Adrenal gland (tissue), 9 donors: ENCODE measurements at regions not wholly inside any gene's neighbourhood (a gene's known extent, or its start where the extent isn't known, plus 50 kb on each side); places are given as distances from the start of the nearest gene placed in this dataset.
A peak's percentile ranks its signal among the peaks of the same experiment; 100 is the strongest.

Experiments used
- DNase-seq, 7 donors: peaks; one replicate each; pipeline ENCODE4 v3.0.0-alpha.2; 2019 to 2020
- H3K27ac ChIP-seq, 5 donors: fragments of 200-600 bp; sonication (generic) in 4 of 5; 1 replicate in 3 of 5; 2 replicates in 2 of 5; pipeline versions ENCODE4 v1.5.1 to v1.8.0; 2016 to 2020; ENCODE audit warnings: mild to moderate bottlenecking in 1 of 5
- H3K27me3 ChIP-seq: fragments of 200-600 bp; 2 replicates; pipeline ENCODE4 v1.8.0; 2021
- H3K36me3 ChIP-seq, 2 donors: fragments of 200-600 bp; replicated peaks in 1 of 2; 1 replicate in 1 of 2; 2 replicates in 1 of 2; pipeline versions ENCODE4 v1.5.1 to v1.8.0; 2018 to 2022
- H3K4me1 ChIP-seq, 2 donors: fragments of 200-600 bp; replicated peaks in 1 of 2; 1 replicate in 1 of 2; 2 replicates in 1 of 2; pipeline versions ENCODE4 v1.5.1 to v1.8.0; 2018 to 2021
- H3K4me3 ChIP-seq, 4 donors: fragments of 200-600 bp; sonication (generic) in 3 of 4; one replicate each; pipeline ENCODE4 v1.5.1; 2016 to 2018
- H3K9me3 ChIP-seq, 3 donors: fragments of 200-600 bp; sonication (generic) in 1 of 3; replicated peaks in 1 of 3; 1 replicate in 2 of 3; 2 replicates in 1 of 3; pipeline versions ENCODE4 v1.5.1 to v1.8.0; 2016 to 2021
- POLR2A ChIP-seq, 2 donors: fragments of 450-650 bp; IDR thresholded peaks; one replicate each; pipeline ENCODE4 v1.6.1; 2017; ENCODE audit warnings: antibody characterized with exemption in 2 of 2, mild to moderate bottlenecking in 2 of 2, moderate library complexity in 1 of 2
- WGBS, 4 donors: extraction: QIAGEN DNeasy Blood & Tissue Kit in 2 of 4; methylation state at CpG; one replicate each; pipeline versions ENCODE4 v1.1.5 to v1.1.7; 2013 to 2017; 5-methylcytosine and 5-hydroxymethylcytosine counted together
- intact Hi-C, 2 donors: fragments of 100-400 bp; cut with DNase I; formaldehyde crosslinking; loops; one replicate each; pipeline versions ENCODE4 v1.14.1 to v1.15.0; 2022 to 2023
- TF ChIP-seq, protein P1 (sequence below), 6 experiments: fragments of 450-650 bp in 4 of 6; fragments of 200-600 bp in 2 of 6; sonication (generic) in 1 of 6; IDR thresholded peaks; 1 replicate in 5 of 6; 2 replicates in 1 of 6; pipeline versions ENCODE4 v1.5.1 to v1.8.0; 2016 to 2021; ENCODE audit warnings: antibody characterized with exemption in 6 of 6, mild to moderate bottlenecking in 2 of 6, moderate library complexity in 1 of 6
- donor health status: healthy with polysubstance abuse.
- donor health status: Bipolar disorder and iron deficiency.
- donor health status: DM: yes; HTN: yes; CAD: no.
- donor health status: DM: no; HTN: no; CAD: no.
- donor health status: DM: no; HTN: no; CAD: no.

DNA sequence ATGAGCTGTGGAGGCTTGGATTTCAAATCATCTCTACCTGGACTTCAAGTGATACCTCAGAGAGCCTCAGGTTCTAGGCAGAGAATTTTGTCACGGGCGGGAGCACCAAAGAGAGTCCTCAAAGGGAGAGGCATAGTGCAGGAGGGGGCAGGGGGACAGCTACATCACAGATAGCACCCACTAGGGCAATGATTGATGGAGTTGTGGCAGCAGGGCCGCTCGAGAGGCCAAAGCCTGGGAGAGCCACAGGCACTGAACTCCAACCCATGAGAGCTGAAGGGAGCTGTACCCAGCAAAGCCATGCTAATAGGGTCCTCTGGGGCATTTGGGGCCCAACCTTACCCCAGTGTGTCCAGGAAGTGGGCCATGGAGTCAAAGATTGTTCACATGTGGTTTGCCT, 232.0 kb upstream of the PCDH15 start:
- no peak overlapping the region for H3K27ac ChIP-seq
- no peak overlapping the region for H3K4me3 ChIP-seq
- WGBS, 4 donors: 84 to 100% (median 98%) methylated on average over 4 of the region's 4 CpGs
- no peak for TF ChIP-seq POLR2A (IDR thresholded peaks at IDR 0.05)
- TF ChIP-seq, protein P1, sequence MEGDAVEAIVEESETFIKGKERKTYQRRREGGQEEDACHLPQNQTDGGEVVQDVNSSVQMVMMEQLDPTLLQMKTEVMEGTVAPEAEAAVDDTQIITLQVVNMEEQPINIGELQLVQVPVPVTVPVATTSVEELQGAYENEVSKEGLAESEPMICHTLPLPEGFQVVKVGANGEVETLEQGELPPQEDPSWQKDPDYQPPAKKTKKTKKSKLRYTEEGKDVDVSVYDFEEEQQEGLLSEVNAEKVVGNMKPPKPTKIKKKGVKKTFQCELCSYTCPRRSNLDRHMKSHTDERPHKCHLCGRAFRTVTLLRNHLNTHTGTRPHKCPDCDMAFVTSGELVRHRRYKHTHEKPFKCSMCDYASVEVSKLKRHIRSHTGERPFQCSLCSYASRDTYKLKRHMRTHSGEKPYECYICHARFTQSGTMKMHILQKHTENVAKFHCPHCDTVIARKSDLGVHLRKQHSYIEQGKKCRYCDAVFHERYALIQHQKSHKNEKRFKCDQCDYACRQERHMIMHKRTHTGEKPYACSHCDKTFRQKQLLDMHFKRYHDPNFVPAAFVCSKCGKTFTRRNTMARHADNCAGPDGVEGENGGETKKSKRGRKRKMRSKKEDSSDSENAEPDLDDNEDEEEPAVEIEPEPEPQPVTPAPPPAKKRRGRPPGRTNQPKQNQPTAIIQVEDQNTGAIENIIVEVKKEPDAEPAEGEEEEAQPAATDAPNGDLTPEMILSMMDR (IDR thresholded peaks at IDR 0.05): no peak
- H3K4me1 ChIP-seq: no peaks in the 10 kb centered on the region
- no peaks in the 10 kb centered on the region for H3K27me3 ChIP-seq
- no peak for DNase-seq
- intact Hi-C loops: no loop called here
- H3K9me3 ChIP-seq: no peaks in the 10 kb centered on the region
- H3K36me3 ChIP-seq: no peaks in the 10 kb centered on the region

DNA sequence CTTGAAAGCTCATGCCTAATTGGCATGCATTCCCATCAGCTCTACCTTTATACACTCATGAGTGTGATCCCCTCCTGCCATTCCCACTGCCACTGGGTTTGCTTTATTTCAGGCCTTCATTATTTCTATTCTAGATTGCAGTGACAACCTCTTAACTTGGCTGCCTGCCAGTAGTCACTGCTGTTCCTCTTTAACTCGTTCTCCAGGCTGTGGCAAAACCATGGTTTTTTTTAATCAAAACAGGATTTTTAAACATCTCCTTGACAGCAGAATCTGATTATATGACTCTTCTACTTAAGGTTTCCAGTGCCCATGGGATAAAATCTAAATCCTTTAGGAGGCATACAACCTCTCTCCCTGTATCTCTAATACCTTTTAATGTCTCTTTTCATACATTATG, 223.7 kb upstream of the PCDH15 start:
- H3K27ac ChIP-seq: no peak overlapping the region
- 0% methylated on average over 1 of the region's 1 CpG for WGBS, 4 donors
- no peaks in the 10 kb centered on the region for H3K9me3 ChIP-seq
- no peak for TF ChIP-seq POLR2A (IDR thresholded peaks at IDR 0.05)
- TF ChIP-seq, protein P1 (IDR thresholded peaks at IDR 0.05): no peak
- no peak overlapping the region for H3K4me3 ChIP-seq
- no peaks in the 10 kb centered on the region for H3K36me3 ChIP-seq
- intact Hi-C loops: no loop called here
- H3K4me1 ChIP-seq: no peaks in the 10 kb centered on the region
- peak in 6 of 7 donors; percentile 24 to 58 (median 31) for DNase-seq
- H3K27me3 ChIP-seq: no peaks in the 10 kb centered on the region

DNA sequence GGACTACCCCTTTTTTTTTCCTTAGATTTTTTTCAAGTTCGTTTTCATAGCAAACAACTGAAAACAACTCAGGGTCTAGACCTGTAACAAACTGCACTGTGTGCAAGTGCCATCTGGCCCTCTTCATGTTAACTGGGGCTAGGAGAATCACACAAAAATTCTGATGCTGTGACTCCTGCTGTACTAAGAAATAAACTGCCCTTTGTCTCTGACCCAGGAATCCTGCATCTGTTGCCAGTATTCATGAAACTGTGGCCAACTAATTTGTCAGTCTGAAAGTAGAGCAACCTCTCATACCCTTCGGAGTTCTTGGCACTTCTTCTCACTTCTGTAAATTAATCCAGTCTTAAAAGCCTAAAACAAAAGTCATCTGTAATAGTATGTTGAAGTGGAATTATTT, 218.4 kb upstream of the PCDH15 start:
- H3K4me1 ChIP-seq: peaks cover 0 to 5% of the 10 kb centered on the region in 2 donors
- 27 to 39% (median 37%) methylated on average over 2 of the region's 2 CpGs for WGBS, 4 donors
- H3K27me3 ChIP-seq: no peaks in the 10 kb centered on the region
- no peaks in the 10 kb centered on the region for H3K36me3 ChIP-seq
- intact Hi-C loops: no loop called here
- H3K4me3 ChIP-seq: no peak overlapping the region
- H3K27ac ChIP-seq: no peak overlapping the region
- no peak for TF ChIP-seq POLR2A (IDR thresholded peaks at IDR 0.05)
- TF ChIP-seq, protein P1 (IDR thresholded peaks at IDR 0.05): no peak
- peak in 2 of 7 donors; percentile 2 to 22 for DNase-seq
- no peaks in the 10 kb centered on the region for H3K9me3 ChIP-seq

DNA sequence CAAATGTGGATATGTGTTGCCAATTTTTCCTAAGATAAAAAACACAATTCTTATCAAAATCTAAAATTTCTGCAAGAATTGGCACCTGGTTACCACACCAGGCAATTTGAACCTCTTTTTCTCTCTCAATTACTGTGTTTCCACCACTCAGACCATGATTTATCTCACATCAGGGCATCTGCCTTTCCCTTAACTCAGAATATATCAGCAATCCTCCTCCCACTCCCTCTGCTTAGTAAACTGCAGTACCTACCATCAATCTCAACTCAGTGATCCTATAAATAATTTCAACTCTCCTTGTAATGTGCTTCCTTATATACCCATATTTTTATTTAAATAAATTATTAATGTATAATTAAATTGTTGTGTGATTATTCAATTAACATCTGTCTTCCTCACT, 212.3 kb upstream of the PCDH15 start:
- no peak for DNase-seq
- no peaks in the 10 kb centered on the region for H3K36me3 ChIP-seq
- intact Hi-C loops: no loop called here
- no peaks in the 10 kb centered on the region for H3K4me1 ChIP-seq
- TF ChIP-seq, protein P1 (IDR thresholded peaks at IDR 0.05): no peak
- H3K9me3 ChIP-seq: peaks cover 0 to 8% (median 0%) of the 10 kb centered on the region in 3 donors
- no peaks in the 10 kb centered on the region for H3K27me3 ChIP-seq
- H3K27ac ChIP-seq: no peak overlapping the region
- H3K4me3 ChIP-seq: no peak overlapping the region
